ENCODE measurements at regions not wholly inside any gene's neighbourhood (a gene's known extent, or its start where the extent isn't known, plus 50 kb on each side); places are given as distances from the start of the nearest gene placed in this dataset.
"Not testable (repeated sequence)": the region's sequence is repeated elsewhere in the genome, so short reads cannot be mapped to it uniquely, and the experiment has no call there.

DNA sequence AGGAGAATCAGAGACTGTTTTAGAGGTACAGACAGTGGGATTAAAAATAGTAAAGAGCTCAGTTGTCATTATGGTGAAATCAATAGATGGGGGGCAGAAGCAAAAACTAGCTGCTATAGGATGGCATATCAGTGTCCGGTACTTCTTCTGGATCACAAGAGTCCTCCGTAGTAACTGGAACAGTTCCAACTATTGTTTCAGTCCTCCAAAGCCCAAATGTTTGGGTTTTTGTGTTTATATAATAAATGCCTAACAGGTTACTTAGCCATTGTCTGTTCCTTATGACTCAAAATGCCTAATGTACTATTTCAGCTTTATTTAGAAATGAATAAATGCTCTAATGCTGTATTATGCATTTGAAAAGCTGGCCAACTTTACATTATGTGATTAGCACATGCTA lies 401.2 kb downstream of the PTH2R start:
- POLR2A ChIA-PET, result no interaction called here
- peaks cover 5% of the 10 kb centered on the region for H3K9me3 Mint-ChIP-seq
- no peaks in the 10 kb centered on the region for H3K27me3 Mint-ChIP-seq
- DNase-seq, result no peak
- no peaks in the 10 kb centered on the region for H3K36me3 Mint-ChIP-seq (ENCODE audit: low read depth)
- no peak overlapping the region for H3K4me3 Mint-ChIP-seq
- CTCF ChIA-PET, result no interaction called here
- H3K27ac Mint-ChIP-seq, result no peak overlapping the region
- H3K4me1 Mint-ChIP-seq, result no peaks in the 10 kb centered on the region

GRCh38 chr2:208811885-208812284 lies 405.3 kb downstream of the PTH2R start:
- POLR2A ChIA-PET; H3K27ac Mint-ChIP-seq; H3K4me1 Mint-ChIP-seq; DNase-seq; H3K36me3 Mint-ChIP-seq (ENCODE audit: low read depth); H3K9me3 Mint-ChIP-seq; CTCF ChIA-PET; H3K4me3 Mint-ChIP-seq; H3K27me3 Mint-ChIP-seq: not testable (repeated sequence)

DNA sequence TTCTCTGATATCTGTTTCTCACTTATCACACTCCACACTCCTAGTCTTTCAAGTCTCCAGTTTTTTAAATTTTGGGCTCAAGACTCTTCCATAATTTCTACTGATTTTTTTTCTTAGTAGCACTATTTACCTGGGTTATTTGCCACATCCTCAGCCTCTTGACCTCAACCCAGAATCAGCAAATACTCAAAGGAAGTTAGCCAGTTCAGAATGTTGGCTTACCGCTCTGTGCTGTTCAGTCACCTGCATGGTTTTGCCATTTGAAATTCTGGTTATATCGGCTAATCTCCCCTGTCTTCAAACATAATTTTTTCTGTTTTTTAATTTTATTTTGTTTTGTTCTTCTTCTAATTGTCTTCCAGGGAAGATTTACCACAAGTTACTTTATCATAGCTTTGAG lies 412.6 kb downstream of the PTH2R start:
- no peak overlapping the region for H3K27ac Mint-ChIP-seq
- ChIA-PET POLR2A (no interaction called here), CTCF (no interaction called here)
- DNase-seq, result no peak
- H3K27me3 Mint-ChIP-seq, result no peaks in the 10 kb centered on the region
- no peaks in the 10 kb centered on the region for H3K4me1 Mint-ChIP-seq
- no peaks in the 10 kb centered on the region for H3K9me3 Mint-ChIP-seq
- H3K4me3 Mint-ChIP-seq, result no peak overlapping the region
- no peaks in the 10 kb centered on the region for H3K36me3 Mint-ChIP-seq (ENCODE audit: low read depth)

DNA sequence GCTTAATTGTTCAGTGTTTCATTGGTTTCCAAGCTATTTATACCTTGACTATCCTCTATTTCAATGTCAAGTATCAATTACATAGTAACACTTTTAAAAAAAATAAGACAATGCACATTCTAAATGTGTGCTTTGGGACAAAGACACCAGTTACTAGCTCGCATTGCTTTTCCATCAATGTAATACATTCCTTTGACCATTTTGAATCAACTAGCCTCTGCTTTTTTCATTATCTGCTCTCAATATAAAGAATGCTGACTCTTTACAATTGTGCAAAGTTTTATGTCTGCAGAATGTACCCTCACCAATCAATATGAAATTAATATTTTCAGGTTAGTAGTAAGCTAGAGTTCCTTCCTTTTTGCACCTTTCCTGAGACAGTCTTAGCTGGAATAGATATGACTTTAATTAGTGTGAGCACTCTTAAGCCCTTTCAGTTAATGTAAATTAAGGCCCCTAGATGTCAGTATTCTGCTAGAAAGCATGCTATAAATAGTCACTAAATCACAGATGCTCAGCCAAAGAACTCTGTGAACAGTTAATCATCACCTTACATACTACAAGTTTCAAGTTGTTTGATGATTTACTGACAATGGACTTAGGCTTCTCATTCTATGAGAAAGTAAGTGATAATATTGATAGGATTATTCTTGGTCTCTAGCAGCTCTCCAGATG lies 413.6 kb downstream of the PTH2R start:
- CTCF ChIA-PET, result no interaction called here
- no peak for DNase-seq
- H3K4me1 Mint-ChIP-seq, result no peaks in the 10 kb centered on the region
- H3K9me3 Mint-ChIP-seq, result no peaks in the 10 kb centered on the region
- H3K27me3 Mint-ChIP-seq, result no peaks in the 10 kb centered on the region
- H3K27ac Mint-ChIP-seq, result no peak overlapping the region
- H3K4me3 Mint-ChIP-seq, result no peak overlapping the region
- POLR2A ChIA-PET, result no interaction called here
- H3K36me3 Mint-ChIP-seq (ENCODE audit: low read depth), result no peaks in the 10 kb centered on the region

- no peak for DNase-seq
- Mint-ChIP-seq H3K4me3 (no peak overlapping the region), H3K27ac (no peak overlapping the region), H3K36me3 (ENCODE audit: low read depth) (no peaks in the 10 kb centered on the region), H3K4me1 (no peaks in the 10 kb centered on the region), H3K27me3 (no peaks in the 10 kb centered on the region), H3K9me3 (peaks cover 5% of the 10 kb centered on the region)
- CTCF ChIA-PET, result no interaction called here
- POLR2A ChIA-PET, result no interaction called here
Measured at GRCh38 chr2:208827109-208827508, 420.5 kb downstream of the PTH2R start.

DNA sequence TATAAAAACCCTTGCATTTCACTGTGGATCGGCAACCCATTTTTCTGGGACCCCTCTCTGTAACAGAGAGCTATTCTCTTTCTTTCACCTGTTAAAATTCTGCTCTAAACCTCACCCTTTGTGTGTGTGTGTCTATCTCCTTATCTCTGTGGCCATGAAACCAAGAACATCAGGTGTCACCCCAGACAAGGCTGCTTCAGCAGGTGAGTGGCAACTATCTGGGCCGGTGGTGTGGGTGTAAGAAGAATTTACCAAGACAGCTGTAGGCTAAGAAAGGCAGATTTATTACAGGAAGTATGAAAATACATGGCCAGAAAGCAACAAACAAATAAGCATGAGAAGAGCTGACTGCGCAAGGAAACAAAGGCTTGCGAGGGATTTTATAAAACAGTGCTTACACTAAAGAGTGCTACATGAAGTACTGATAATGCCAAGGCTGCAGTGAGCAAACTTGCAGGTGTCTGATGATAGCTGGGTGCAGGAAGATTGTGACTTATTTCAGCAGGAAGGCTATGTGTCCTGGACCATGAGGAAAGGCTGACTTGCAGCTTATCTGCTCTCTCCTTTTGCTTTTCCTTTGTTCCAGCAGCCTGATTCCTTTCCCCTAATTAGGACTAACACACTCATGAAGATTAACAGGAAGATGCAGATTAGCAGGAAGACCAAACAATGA lies 421.1 kb downstream of the PTH2R start:
- no peak overlapping the region for H3K4me3 Mint-ChIP-seq
- H3K36me3 Mint-ChIP-seq (ENCODE audit: low read depth), result no peaks in the 10 kb centered on the region
- POLR2A ChIA-PET, result no interaction called here
- peaks cover 5% of the 10 kb centered on the region for H3K9me3 Mint-ChIP-seq
- no peak for DNase-seq
- no peaks in the 10 kb centered on the region for H3K4me1 Mint-ChIP-seq
- CTCF ChIA-PET, result no interaction called here
- no peak overlapping the region for H3K27ac Mint-ChIP-seq
- H3K27me3 Mint-ChIP-seq, result no peaks in the 10 kb centered on the region

DNA sequence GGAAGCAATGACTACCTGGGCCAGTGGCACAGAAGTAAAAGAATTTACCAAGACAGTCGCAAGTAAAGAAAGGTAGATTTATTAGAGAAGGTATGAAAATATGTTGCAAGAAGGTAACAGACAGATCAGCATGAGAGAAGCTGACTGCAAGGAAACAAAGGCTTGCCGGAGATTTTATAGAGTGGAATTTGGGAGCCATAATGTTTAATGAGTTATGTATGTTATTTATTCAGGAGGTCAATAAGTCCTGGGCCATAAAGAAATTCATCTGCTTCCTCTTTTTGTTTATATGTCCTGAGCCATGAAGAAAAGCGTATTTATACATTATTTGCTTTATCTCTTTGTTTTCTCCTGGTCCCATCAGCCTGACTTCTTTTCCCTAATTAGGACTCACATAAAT lies 423.6 kb downstream of the PTH2R start:
- no peaks in the 10 kb centered on the region for H3K36me3 Mint-ChIP-seq (ENCODE audit: low read depth)
- H3K4me1 Mint-ChIP-seq, result no peaks in the 10 kb centered on the region
- CTCF ChIA-PET, result no interaction called here
- DNase-seq, result no peak
- peaks cover 5% of the 10 kb centered on the region for H3K9me3 Mint-ChIP-seq
- no peak overlapping the region for H3K27ac Mint-ChIP-seq
- POLR2A ChIA-PET, result interaction anchor here (0.6 kb wide), 1 partner anchor 144 kb away, joined by 3 read pairs; no protein-coding TSS in a partner anchor
- H3K4me3 Mint-ChIP-seq, result no peak overlapping the region
- no peaks in the 10 kb centered on the region for H3K27me3 Mint-ChIP-seq

DNA sequence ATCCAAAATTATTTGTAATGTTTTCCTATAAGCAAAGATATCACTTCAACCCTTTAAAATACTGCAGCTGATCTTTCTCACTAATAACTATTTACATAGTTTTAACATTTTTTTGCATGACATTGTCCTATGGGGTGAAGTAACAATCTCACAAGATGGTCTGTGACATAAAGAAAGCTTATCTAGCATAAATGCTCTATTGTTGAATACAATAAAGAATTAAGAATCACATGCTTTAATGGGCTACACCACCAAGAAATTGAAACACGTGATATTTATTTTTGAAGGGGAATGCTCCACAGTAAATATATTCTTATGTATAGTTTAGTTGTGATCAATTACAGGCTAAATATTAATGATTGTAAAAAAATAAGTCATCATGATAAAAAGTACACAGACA lies 441.1 kb downstream of the PTH2R start:
- DNase-seq, result no peak
- no peaks in the 10 kb centered on the region for H3K27me3 Mint-ChIP-seq
- no peaks in the 10 kb centered on the region for H3K4me1 Mint-ChIP-seq
- no peaks in the 10 kb centered on the region for H3K36me3 Mint-ChIP-seq (ENCODE audit: low read depth)
- no peak overlapping the region for H3K27ac Mint-ChIP-seq
- CTCF ChIA-PET, result no interaction called here
- POLR2A ChIA-PET, result no interaction called here
- peaks cover 5% of the 10 kb centered on the region for H3K9me3 Mint-ChIP-seq
- H3K4me3 Mint-ChIP-seq, result no peak overlapping the region

GRCh38 chr2:208854717-208855116 lies 448.1 kb downstream of the PTH2R start:
- no peak overlapping the region for H3K4me3 Mint-ChIP-seq
- POLR2A ChIA-PET, result no interaction called here
- DNase-seq, result no peak
- H3K4me1 Mint-ChIP-seq, result no peaks in the 10 kb centered on the region
- H3K27me3 Mint-ChIP-seq, result no peaks in the 10 kb centered on the region
- H3K36me3 Mint-ChIP-seq (ENCODE audit: low read depth), result no peaks in the 10 kb centered on the region
- peaks cover 19% of the 10 kb centered on the region for H3K9me3 Mint-ChIP-seq
- CTCF ChIA-PET, result no interaction called here
- H3K27ac Mint-ChIP-seq, result no peak overlapping the region

- no peaks in the 10 kb centered on the region for H3K27me3 Mint-ChIP-seq
- no peaks in the 10 kb centered on the region for H3K9me3 Mint-ChIP-seq
- H3K27ac Mint-ChIP-seq, result no peak overlapping the region
- no peak for DNase-seq
- ChIA-PET POLR2A (no interaction called here), CTCF (no interaction called here)
- H3K4me1 Mint-ChIP-seq, result no peaks in the 10 kb centered on the region
- H3K36me3 Mint-ChIP-seq (ENCODE audit: low read depth), result no peaks in the 10 kb centered on the region
- no peak overlapping the region for H3K4me3 Mint-ChIP-seq
Measured at GRCh38 chr2:208867374-208867773, 460.8 kb downstream of the PTH2R start.

- DNase-seq, result no peak
- Mint-ChIP-seq H3K9me3 (no peaks in the 10 kb centered on the region), H3K27ac (no peak overlapping the region), H3K27me3 (no peaks in the 10 kb centered on the region), H3K4me1 (no peaks in the 10 kb centered on the region), H3K4me3 (no peak overlapping the region), H3K36me3 (ENCODE audit: low read depth) (no peaks in the 10 kb centered on the region)
- POLR2A ChIA-PET, result no interaction called here
- CTCF ChIA-PET, result no interaction called here
Measured at GRCh38 chr2:208872591-208872990, 466.0 kb downstream of the PTH2R start.

DNA sequence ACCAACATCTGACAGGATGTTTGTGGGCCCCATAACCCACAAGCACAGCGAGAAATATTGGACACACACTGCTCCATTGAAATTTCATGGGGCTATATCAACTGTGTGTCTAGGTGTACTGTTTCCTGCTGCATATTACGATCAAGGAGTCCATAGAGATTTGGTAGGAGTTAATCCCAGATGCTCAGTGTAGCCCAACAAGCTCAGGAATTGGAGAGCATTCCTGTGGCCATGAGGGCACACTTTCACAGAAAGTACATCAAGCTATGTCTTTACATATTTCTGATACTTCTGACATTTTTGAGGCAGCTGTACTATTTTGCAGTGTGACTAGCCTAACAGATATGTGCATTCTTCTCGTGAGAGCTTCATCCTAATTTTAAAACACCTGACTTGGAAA lies 473.1 kb downstream of the PTH2R start:
- CTCF ChIA-PET, result no interaction called here
- no peak overlapping the region for H3K27ac Mint-ChIP-seq
- no peaks in the 10 kb centered on the region for H3K27me3 Mint-ChIP-seq
- no peaks in the 10 kb centered on the region for H3K4me1 Mint-ChIP-seq
- no peaks in the 10 kb centered on the region for H3K36me3 Mint-ChIP-seq (ENCODE audit: low read depth)
- H3K9me3 Mint-ChIP-seq, result no peaks in the 10 kb centered on the region
- no peak overlapping the region for H3K4me3 Mint-ChIP-seq
- POLR2A ChIA-PET, result no interaction called here
- no peak for DNase-seq

DNA sequence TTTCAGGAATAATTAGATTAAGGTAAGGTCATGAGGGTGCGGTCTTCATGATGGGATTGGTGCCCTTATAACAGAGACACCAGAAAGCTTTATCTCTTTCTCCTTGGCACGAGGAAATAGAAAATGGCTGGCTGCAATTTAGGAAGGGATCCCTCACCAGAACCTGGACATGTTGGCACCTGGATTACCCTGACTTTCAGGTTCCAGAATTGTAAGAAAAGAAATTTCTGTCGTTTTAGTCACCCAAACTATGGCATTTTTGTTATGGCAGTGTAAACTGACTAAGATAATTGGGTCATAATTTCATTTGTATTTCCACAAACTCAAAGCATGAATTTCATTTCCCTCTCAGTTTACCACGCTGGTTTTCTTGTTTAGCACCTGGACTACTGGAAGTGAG lies 473.6 kb downstream of the PTH2R start:
- Mint-ChIP-seq H3K4me1 (no peaks in the 10 kb centered on the region), H3K27me3 (no peaks in the 10 kb centered on the region), H3K4me3 (no peak overlapping the region), H3K27ac (no peak overlapping the region), H3K9me3 (no peaks in the 10 kb centered on the region), H3K36me3 (ENCODE audit: low read depth) (no peaks in the 10 kb centered on the region)
- no peak for DNase-seq
- ChIA-PET CTCF (no interaction called here), POLR2A (no interaction called here)

- Mint-ChIP-seq H3K4me3 (no peak overlapping the region), H3K36me3 (ENCODE audit: low read depth) (no peaks in the 10 kb centered on the region), H3K4me1 (no peaks in the 10 kb centered on the region), H3K27ac (no peak overlapping the region), H3K27me3 (no peaks in the 10 kb centered on the region), H3K9me3 (no peaks in the 10 kb centered on the region)
- CTCF ChIA-PET, result no interaction called here
- POLR2A ChIA-PET, result no interaction called here
- no peak for DNase-seq
Measured at GRCh38 chr2:208890486-208890885, 483.9 kb downstream of the PTH2R start.
